Activated CD4-positive, CD25-positive, alpha-beta regulatory T cell treated with anti-CD3 and anti-CD28 coated beads, Interleukin-2, amount 50 U/mL, for 24 hours (primary cell): ENCODE measurements at regions not wholly inside any gene's neighbourhood (a gene's known extent, or its start where the extent isn't known, plus 50 kb on each side); places are given as distances from the start of the nearest gene placed in this dataset.
"Not testable (repeated sequence)": the region's sequence is repeated elsewhere in the genome, so short reads cannot be mapped to it uniquely, and the experiment has no call there.

Source experiments
- ATAC-seq, 2 donors: fragments of 150-1000 bp; cut with Tn5 transposase; one replicate each; pipeline ENCODE4 v1.10.0; 2021; ENCODE audit warnings: mild to moderate bottlenecking in 1 of 2, moderate library complexity in 1 of 2

DNA sequence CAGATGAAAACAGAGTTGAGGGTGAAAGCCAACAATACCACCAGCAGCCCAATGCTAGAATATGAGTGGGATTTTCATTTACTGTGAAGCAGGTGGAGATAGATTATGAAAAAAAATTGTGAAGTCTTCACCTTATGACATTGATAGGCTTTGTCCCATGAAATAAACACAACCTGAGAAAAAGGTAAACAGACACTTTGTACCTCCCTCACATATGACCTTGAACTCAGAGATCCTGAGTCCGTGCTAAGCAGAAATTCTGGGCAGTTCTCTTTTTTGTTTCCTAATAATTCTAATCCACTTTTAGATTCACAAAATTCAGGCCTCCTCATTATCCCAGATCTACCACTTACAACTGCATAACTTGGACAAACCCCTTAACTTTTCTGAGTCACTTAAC lies 127.3 kb upstream of the RORB start:
- ATAC-seq: no peak

DNA sequence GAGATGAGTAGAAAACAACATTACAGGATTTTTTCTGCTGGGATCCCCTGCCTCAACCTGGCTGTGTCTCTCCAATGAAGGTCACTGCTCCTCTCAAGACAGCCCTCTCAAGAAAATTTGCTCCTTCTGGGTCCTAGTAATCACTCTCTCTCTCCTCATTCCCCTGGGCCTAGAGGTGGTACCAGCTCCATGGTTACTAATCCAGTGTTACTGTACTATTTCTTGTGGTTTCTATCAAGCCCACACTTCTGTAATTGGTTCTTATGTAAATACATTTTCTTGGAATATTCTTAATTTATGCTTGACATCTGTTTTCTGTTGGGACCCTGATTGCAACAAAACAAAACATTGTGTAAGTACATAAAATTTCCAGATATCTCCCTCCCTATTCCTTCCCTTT lies 123.8 kb upstream of the RORB start:
- ATAC-seq: no peak

DNA sequence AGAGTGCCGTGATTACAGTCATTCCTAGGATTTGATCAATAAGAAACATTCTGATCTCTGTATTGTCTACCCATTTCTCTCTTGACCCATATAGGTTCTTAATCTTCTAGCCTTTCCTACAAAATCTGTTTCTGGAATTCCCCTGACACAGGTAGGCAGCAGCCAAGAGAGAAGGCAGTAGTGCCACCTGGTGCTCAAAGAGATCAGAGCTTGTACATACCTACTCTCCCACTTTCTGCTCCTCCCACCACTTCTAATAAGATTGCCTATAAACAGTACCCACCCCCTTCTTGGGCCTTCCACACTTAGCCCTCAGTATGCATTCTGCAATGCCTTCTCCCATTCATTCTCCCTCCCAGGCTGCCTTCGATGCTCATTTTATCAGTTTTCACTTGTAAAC lies 117.4 kb upstream of the RORB start:
- ATAC-seq: no peak

DNA sequence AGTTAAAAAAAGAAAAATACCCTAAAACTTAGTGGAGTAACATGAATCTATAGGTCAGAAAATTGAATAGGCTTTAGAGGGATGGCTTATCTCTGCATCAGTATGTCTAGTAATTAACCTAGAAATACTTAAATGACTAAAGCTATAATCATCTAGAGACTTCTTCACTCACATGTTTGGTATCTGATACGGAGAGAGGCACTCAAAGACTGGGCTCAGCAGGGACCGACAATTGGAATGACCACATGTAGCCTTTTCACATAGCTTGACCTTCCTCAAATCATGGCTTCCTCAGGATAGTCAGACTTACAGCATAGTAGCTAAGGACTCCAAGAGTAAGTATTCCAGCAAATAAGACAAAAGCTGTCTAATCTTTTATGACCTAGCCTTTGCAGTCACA lies 105.3 kb upstream of the RORB start:
- no peak for ATAC-seq

DNA sequence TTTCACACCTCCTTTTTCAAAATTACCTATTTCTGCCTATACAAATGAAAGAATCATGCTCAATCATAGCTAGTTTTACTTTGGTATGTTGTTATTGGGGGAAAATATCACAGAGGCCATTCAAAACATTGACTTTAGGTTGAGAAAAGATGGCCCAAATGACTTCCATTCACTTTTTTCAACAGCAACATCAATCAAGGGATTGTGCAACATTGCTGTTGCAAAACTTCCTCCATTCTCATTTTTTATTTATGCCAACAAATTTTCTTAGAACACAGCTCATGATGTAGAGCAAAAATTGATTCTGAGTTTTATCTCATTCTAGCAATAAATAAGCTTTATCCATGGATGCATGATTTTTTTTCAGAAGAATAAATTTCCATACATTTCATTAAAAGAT lies 93.6 kb upstream of the RORB start:
- ATAC-seq: no peak

DNA sequence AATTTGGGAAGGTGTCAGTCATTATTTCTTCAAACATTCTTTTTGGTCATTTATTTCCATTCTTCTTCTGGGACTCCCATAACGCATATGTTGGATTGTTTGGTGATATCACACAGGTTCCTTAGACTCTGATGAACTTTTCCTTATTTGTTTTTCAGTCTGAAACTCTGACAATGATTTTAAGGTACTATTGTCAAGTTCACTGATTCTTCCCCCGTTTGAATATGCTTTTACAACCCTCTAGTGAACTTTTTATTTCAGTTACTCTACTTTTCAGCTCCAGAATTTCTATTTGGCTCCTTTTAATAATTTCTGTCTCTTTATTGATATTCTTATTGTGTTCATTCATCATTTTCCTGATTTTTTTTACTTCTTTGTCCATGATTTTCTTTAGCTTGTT lies 92.5 kb upstream of the RORB start:
- ATAC-seq: no peak

DNA sequence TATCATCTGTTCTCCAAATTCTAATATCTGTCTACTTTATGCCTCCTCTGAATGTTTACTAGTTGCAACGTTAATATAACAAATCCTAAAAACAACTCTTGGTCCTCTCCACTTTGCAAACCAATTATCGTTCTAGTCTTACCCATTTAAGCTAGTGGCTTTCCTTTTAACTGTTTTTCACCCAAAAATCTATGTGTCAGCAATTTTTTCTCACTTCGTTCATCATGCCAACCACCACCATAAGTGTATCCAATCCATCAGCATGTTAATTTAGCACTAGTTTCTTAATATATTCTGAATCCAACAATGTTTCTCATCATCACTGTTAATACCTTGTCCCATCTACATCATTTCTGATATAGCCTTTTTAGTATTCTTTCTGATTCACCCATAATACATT lies 90.0 kb upstream of the RORB start:
- ATAC-seq: no peak

DNA sequence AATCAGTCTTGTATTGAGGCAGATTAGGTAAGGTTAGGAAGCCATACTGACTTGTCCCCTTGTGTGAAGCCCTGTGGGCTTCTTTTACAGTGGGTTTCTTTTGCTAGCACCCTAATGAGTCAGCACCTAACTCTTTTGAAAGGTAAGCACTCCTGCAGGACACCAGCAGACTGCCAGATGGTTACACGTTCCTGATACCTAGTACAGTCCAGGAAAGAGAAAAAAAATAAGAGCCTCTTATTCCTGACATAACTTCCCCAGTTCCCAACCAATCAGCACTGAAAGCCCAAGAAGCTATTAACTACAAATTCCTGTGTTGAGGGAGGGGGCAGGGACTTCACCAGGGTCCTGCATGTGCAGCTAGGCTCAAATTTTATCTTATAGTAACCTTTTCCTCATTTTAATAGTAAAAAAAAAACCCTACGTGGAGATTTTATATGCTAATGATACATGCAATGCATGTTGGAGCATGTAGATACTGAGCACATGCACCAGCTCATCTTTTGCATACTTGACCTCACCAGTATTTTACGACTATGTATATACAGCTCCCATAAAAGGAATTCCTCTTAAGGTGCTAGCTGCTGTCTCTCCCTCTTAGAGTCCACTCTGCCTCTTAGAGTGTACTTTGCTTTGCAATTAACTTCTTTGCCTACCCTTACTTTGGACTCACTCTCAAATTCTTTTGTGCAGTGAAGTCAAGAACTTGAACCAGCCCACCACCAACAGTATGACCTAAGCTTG lies 84.7 kb upstream of the RORB start:
- ATAC-seq: no peak

DNA sequence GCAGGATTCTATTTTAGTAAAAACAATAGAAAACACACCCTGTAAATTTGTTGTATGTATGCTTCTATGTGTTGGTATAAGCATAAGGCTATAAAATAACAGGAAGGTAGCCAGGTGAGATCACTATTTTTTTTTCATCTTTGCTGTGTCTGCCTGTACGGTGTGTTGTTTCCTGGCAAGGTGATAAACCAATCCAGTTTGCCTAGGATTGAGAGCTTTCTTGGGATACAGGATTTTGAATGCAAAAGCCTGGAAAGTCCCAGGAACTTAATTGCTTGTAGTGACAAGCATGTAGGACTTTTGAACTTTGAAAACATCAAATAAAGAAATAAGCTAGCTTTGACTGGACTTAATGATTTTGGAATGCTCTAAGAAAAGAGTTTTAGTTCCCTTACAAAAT lies 83.3 kb upstream of the RORB start:
- no peak for ATAC-seq

DNA sequence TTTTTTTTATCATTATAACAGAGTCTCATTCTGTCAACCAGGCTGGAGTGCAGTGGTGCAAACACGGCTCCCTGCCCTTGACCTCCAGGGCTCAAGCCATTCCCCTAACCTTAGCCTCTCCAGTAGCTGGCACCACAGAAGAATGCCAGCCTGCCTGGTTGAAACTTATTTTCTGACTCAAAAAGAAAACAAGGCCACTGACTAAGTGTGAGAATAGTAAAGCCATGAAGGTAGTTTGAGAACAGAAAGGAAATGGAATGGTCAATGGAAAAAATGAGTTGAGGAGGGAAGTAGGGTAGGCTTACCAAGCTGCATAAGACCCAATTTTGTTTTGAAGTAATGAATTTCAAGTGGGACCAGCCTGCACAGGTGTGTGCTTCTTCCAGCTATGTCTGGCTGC lies 82.8 kb upstream of the RORB start:
- no peak for ATAC-seq

DNA sequence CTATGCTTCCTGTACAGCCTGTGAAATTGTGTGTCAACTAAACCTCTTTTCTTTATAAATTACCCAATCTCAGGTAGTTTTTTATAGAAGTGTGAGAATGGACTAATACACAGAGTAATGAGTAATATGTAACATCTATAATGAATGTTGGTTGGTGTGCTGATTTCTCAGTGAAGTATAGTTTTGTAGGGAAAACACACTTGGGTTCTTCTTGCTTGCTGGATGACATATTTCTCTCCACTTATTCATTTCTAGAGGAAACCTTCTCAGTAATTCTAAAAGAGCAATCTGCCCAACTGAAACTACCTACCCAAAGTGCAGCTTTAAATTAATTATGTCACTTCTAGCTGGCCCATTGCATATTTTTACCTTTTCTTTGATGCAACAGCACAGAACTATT lies 81.1 kb upstream of the RORB start:
- ATAC-seq: no peak

DNA sequence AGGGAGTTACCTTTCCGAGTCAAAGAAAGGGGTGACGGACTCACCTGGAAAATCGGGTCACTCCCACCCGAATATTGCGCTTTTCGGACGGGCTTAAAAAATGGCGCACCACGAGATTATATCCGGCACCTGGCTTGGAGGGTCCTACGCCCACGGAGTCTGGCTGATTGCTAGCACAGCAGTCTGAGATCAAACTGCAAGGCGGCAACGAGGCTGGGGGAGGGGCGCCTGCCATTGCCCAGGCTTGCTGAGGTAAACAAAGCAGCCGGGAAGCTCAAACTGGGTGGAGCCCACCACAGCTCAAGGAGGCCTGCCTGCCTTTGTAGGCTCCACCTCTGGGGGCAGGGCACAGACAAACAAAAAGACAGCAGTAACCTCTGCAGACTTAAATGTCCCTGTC lies 72.6 kb upstream of the RORB start:
- not testable (repeated sequence) for ATAC-seq

DNA sequence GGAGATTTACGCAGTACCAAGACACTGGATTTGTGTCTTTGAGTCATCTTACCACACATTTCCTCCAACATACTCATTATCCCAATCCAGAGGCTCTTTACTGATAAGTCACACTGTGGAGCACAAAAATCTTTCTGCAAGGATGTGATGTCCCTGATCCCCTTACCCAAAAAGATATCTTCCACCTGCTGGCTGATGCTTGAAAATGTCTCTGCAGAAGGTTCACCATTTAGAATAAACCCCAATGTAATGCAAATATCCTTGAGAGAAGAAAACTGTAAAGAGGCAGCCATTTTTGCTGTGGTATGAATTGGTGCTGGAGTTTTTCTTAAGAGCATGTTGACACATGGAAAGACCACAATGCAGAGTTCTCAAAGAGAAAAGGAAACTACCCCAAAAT lies 65.7 kb upstream of the RORB start:
- no peak for ATAC-seq

DNA sequence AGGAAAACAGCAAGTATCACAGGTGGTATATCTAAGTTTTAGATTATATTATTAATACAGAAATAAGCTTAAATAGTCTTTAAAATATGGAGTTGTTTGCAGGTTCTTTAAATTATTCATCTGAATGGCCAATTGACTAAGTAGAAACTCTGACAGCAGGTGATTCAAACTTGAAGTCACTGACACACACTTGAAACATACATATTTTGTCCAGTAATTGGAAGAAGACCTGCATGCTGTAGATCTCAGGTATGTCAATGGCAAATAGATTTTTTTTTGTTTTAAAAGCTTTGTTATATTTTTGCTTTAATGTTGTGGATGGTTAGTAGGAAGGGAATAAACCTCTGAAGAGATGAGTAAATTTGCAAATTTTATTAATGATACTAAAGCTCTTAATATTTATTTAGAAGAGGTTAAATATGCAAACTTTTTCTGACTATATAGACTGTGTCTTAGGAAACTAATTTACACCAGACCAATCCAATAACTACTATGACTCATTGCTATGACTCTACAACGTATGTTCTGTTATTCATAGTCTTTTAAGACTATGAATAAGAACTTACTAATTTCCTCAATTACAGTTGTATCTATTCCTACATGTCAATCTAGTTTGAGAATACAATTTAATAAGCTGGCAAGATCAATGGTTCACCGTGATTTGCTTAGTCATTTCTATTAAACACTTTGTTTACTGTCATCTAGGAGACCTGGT lies 53.9 kb upstream of the RORB start:
- peak in 1 of 2 donors; percentile 20 for ATAC-seq

DNA sequence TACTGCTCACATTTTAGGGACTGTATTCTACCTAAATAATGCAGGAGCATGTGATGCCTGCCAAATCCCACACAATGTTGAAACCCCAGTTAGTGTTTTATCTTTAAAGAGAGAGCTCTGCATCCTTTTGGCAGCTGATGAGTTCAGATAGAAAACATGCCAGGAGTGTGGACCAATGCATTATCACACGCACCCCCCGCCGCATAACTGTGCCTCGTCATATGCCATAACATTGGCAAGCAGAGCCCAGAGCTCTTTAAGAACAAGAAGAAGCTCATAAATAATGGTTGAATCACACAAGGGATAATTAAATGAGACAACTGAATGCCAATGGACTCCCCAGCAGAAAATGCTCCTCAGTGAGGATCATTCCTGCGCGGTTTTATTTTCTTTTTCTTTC lies 52.8 kb upstream of the RORB start:
- no peak for ATAC-seq
